ENCODE measurements at regions not wholly inside any gene's neighbourhood (a gene's known extent, or its start where the extent isn't known, plus 50 kb on each side); places are given as distances from the start of the nearest gene placed in this dataset.

DNA sequence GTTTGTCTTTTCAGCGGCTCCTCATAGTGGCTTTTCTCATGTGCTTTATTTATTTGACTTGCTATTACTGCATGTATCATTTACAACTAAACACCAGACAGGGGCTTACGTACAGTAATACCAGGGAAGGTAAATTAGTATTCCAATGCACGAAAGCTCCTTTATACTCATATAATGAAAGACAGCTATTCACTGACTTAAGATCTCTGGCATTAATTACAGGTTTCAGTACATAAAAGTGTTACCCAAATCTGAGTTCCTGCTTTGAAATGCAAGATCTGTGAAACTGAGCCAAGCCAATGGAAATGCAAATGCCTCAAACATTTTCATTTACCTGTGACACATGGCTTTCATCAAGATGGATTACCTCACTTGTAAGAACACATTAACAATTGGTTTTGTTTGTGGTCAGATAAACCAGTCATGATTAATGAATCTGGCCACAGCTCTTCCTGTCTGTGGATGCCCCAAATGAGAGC, 107.2 kb downstream of the ANAPC4 start:
- peaks cover 2% of the 10 kb centered on the region for H3K4me1 Mint-ChIP-seq (ENCODE audit: low read depth, unreplicated experiment)
- peaks cover 4% of the 10 kb centered on the region for H3K27me3 ChIP-seq (ENCODE audit: insufficient read depth, low read length)
- H3K4me2 ChIP-seq (ENCODE audit: low read length), result no peak overlapping the region
- H3K4me1 ChIP-seq (ENCODE audit: insufficient read depth, low read length), result peaks cover 7% of the 10 kb centered on the region
- no peak overlapping the region for H3K9ac ChIP-seq (ENCODE audit: low read length)
- peaks cover 4% of the 10 kb centered on the region for H3K9me3 ChIP-seq (ENCODE audit: insufficient read depth, low read depth, low read length)
- H3K4me3 Mint-ChIP-seq (ENCODE audit: unreplicated experiment), result no peak overlapping the region
- H4K20me1 ChIP-seq (ENCODE audit: insufficient read depth, low read length), result no peaks in the 10 kb centered on the region
- no peak overlapping the region for H3K4me3 ChIP-seq (ENCODE audit: insufficient read depth, low read depth, low read length)
- no peak for FAIRE-seq
- H3K27me3 Mint-ChIP-seq (ENCODE audit: low read depth, unreplicated experiment), result peaks cover 11% of the 10 kb centered on the region
- H3K36me3 ChIP-seq (ENCODE audit: insufficient read depth, low read length), result no peaks in the 10 kb centered on the region
- TF ChIP-seq, protein P1, sequence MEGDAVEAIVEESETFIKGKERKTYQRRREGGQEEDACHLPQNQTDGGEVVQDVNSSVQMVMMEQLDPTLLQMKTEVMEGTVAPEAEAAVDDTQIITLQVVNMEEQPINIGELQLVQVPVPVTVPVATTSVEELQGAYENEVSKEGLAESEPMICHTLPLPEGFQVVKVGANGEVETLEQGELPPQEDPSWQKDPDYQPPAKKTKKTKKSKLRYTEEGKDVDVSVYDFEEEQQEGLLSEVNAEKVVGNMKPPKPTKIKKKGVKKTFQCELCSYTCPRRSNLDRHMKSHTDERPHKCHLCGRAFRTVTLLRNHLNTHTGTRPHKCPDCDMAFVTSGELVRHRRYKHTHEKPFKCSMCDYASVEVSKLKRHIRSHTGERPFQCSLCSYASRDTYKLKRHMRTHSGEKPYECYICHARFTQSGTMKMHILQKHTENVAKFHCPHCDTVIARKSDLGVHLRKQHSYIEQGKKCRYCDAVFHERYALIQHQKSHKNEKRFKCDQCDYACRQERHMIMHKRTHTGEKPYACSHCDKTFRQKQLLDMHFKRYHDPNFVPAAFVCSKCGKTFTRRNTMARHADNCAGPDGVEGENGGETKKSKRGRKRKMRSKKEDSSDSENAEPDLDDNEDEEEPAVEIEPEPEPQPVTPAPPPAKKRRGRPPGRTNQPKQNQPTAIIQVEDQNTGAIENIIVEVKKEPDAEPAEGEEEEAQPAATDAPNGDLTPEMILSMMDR (IDR thresholded peaks at IDR 0.05; ENCODE audit: insufficient read depth, low read depth, low read length), result no peak
- no peak for TF ChIP-seq EZH2 (IDR thresholded peaks at IDR 0.05; ENCODE audit: insufficient read depth, low read length)
- H3K27ac Mint-ChIP-seq (ENCODE audit: unreplicated experiment), result no peak overlapping the region
- peaks cover 5% of the 10 kb centered on the region for H3K9me3 Mint-ChIP-seq (ENCODE audit: unreplicated experiment)
- DNase-seq (ENCODE audit: low read depth), result peak; percentile 78
- no peak overlapping the region for H2AFZ ChIP-seq (ENCODE audit: low read depth, low read length)
- no peaks in the 10 kb centered on the region for H3K36me3 Mint-ChIP-seq (ENCODE audit: low read depth, unreplicated experiment)
- no peak overlapping the region for H3K27ac ChIP-seq (ENCODE audit: low read depth, low read length)
- no peaks in the 10 kb centered on the region for H3K79me2 ChIP-seq (ENCODE audit: insufficient read depth, low read length)

DNA sequence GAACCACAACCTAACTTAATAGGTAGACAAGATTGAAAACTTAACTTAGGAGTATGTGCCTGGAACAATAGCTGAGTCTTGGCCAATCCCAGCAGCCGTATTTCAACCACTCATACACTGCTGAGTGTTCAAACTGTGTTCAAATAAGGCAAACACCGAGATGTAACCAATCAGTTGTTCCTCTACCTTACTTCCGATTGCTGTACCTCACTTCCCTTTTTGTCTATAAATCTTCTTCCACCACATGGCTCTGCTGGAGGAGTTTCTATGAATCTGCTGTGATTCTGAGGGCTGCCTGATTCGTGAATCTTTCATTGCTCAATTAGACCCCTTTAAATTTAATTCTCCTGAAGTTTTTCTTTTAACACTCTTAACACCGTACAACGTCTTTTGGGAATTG, 108.0 kb downstream of the ANAPC4 start:
- FAIRE-seq (no peak), DNase-seq (ENCODE audit: low read depth) (no peak)
- H3K36me3 ChIP-seq (ENCODE audit: insufficient read depth, low read length), result no peaks in the 10 kb centered on the region
- no peaks in the 10 kb centered on the region for H4K20me1 ChIP-seq (ENCODE audit: insufficient read depth, low read length)
- TF ChIP-seq EZH2 (IDR thresholded peaks at IDR 0.05; ENCODE audit: insufficient read depth, low read length), result no peak
- TF ChIP-seq, protein P1 (IDR thresholded peaks at IDR 0.05; ENCODE audit: insufficient read depth, low read depth, low read length), result no peak
- H3K4me2 ChIP-seq (ENCODE audit: low read length), result no peak overlapping the region
- H3K4me1 ChIP-seq (ENCODE audit: insufficient read depth, low read length), result peaks cover 7% of the 10 kb centered on the region
- H3K27ac Mint-ChIP-seq (ENCODE audit: unreplicated experiment), result no peak overlapping the region
- H3K4me1 Mint-ChIP-seq (ENCODE audit: low read depth, unreplicated experiment), result peaks cover 2% of the 10 kb centered on the region
- H3K9ac ChIP-seq (ENCODE audit: low read length), result no peak overlapping the region
- H3K27me3 ChIP-seq (ENCODE audit: insufficient read depth, low read length), result peaks cover 4% of the 10 kb centered on the region
- no peaks in the 10 kb centered on the region for H3K79me2 ChIP-seq (ENCODE audit: insufficient read depth, low read length)
- no peaks in the 10 kb centered on the region for H3K36me3 Mint-ChIP-seq (ENCODE audit: low read depth, unreplicated experiment)
- peaks cover 5% of the 10 kb centered on the region for H3K9me3 Mint-ChIP-seq (ENCODE audit: unreplicated experiment)
- H3K27me3 Mint-ChIP-seq (ENCODE audit: low read depth, unreplicated experiment), result peaks cover 11% of the 10 kb centered on the region
- H3K27ac ChIP-seq (ENCODE audit: low read depth, low read length), result no peak overlapping the region
- no peak overlapping the region for H3K4me3 ChIP-seq (ENCODE audit: insufficient read depth, low read depth, low read length)
- no peak overlapping the region for H3K4me3 Mint-ChIP-seq (ENCODE audit: unreplicated experiment)
- peaks cover 4% of the 10 kb centered on the region for H3K9me3 ChIP-seq (ENCODE audit: insufficient read depth, low read depth, low read length)
- no peak overlapping the region for H2AFZ ChIP-seq (ENCODE audit: low read depth, low read length)

DNA sequence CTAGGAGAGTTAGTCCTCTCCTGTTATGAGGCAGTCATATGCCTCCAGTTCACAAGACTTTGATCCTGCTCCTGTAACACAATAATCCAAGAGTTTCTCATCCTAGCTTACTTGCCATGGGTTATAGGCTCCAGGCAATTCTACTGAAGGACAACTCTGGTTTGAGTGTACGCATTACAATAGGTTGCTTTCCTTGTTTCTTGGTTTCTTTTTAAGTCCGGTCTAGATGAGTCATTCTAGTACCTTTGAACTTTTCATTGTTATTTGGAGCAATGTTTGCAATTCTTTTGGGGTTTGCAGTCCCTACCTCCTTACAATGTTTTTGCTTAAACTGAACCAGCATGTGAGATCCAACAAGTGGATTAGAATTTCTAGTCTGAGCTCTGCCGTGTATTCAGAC, 109.1 kb downstream of the ANAPC4 start:
- FAIRE-seq (no peak), DNase-seq (ENCODE audit: low read depth) (peak; percentile 46)
- no peak for TF ChIP-seq EZH2 (IDR thresholded peaks at IDR 0.05; ENCODE audit: insufficient read depth, low read length)
- TF ChIP-seq, protein P1 (IDR thresholded peaks at IDR 0.05; ENCODE audit: insufficient read depth, low read depth, low read length), result no peak
- Histone ChIP-seq H3K27ac (ENCODE audit: low read depth, low read length) (no peak overlapping the region), H3K9me3 (ENCODE audit: insufficient read depth, low read depth, low read length) (peaks cover 4% of the 10 kb centered on the region), H3K36me3 (ENCODE audit: insufficient read depth, low read length) (no peaks in the 10 kb centered on the region), H3K4me3 (ENCODE audit: insufficient read depth, low read depth, low read length) (no peak overlapping the region), H3K27me3 (ENCODE audit: insufficient read depth, low read length) (peaks cover 4% of the 10 kb centered on the region), H2AFZ (ENCODE audit: low read depth, low read length) (peak overlapping the region; percentile 3), H4K20me1 (ENCODE audit: insufficient read depth, low read length) (no peaks in the 10 kb centered on the region), H3K9ac (ENCODE audit: low read length) (no peak overlapping the region), H3K79me2 (ENCODE audit: insufficient read depth, low read length) (no peaks in the 10 kb centered on the region), H3K4me2 (ENCODE audit: low read length) (peak overlapping the region; percentile 70), H3K4me1 (ENCODE audit: insufficient read depth, low read length) (peaks cover 7% of the 10 kb centered on the region)
- peaks cover 4% of the 10 kb centered on the region for H3K27me3 Mint-ChIP-seq (ENCODE audit: low read depth, unreplicated experiment)
- H3K4me3 Mint-ChIP-seq (ENCODE audit: unreplicated experiment), result no peak overlapping the region
- H3K27ac Mint-ChIP-seq (ENCODE audit: unreplicated experiment), result no peak overlapping the region
- peaks cover 2% of the 10 kb centered on the region for H3K4me1 Mint-ChIP-seq (ENCODE audit: low read depth, unreplicated experiment)
- H3K36me3 Mint-ChIP-seq (ENCODE audit: low read depth, unreplicated experiment), result no peaks in the 10 kb centered on the region
- peaks cover 5% of the 10 kb centered on the region for H3K9me3 Mint-ChIP-seq (ENCODE audit: unreplicated experiment)

Measured in astrocyte (in vitro differentiated cells and primary cell).